GM19043 (cell line): ENCODE measurements at regions not wholly inside any gene's neighbourhood (a gene's known extent, or its start where the extent isn't known, plus 50 kb on each side); places are given as distances from the start of the nearest gene placed in this dataset.

Experiments
- ATAC-seq: cut with Tn5 transposase; IDR thresholded peaks from one replicate; pipeline ENCODE4 v1.9.1; 2021; ENCODE audit warnings: low read depth; ENCODE audit not compliant: unreplicated experiment

- no peak for ATAC-seq
These were observed 883.5 kb downstream of the SI start for GRCh38 chr3:164194842-164195241.

- no peak for ATAC-seq
These were observed 885.3 kb downstream of the SI start for GRCh38 chr3:164192974-164193373.

DNA sequence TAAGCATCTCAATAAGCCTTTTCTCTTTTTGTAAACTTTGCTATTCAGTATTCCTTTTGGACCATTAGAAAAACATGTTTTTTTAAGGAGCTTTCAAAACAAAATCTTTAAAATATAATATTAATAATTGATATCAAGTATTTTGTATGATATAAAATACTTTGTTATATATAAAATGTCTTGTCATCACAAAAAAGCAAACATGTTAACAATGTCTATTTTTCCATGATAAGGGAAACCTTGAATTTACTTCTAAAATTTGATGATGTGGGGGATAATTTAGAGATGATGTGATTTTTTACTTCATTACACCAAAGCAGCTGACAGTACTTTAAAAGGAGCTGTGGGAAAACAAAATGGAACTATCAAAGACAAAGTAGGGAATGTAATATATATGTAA is 887.7 kb downstream of the SI start:
- no peak for ATAC-seq

DNA sequence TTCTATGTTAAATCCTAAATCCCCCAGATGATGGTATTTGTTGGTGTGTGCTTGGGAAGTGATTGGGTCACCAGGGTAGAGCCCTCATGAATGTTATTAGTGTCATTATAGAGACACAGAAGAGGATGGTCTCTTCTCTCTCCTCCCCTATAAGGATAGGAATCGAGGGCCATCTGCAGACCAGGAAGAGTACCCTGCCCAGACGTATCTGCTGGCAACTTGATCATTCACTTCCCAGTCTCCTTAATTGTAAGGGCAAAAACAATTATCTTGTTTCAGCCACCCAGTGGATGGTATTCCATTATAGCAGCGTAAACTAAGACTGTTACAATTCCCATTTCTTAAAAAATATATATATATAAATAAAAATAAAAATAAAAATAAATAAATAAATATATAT is 892.2 kb downstream of the SI start:
- no peak for ATAC-seq

- no peak for ATAC-seq
These were observed 899.1 kb downstream of the SI start for GRCh38 chr3:164179110-164179774.

GRCh38 chr3:164174059-164174458 is 904.2 kb downstream of the SI start:
- no peak for ATAC-seq

DNA sequence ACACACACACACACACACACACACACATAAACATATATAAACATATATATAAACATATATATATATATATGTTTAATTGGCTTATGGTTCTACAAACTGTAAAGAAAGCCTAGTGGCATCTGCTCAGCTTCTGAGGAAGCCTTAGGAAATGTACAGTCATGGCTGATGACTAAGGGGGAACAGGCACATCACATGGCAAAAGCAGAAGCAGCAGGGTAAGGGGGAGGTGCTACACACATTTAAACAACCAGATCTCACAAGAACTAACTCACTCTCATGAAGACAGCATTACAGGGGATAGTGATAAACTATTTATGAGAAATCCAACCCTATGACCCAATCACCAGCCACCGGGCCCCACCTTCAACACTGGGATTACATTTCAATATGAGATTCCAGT is 922.9 kb downstream of the SI start:
- no peak for ATAC-seq

DNA sequence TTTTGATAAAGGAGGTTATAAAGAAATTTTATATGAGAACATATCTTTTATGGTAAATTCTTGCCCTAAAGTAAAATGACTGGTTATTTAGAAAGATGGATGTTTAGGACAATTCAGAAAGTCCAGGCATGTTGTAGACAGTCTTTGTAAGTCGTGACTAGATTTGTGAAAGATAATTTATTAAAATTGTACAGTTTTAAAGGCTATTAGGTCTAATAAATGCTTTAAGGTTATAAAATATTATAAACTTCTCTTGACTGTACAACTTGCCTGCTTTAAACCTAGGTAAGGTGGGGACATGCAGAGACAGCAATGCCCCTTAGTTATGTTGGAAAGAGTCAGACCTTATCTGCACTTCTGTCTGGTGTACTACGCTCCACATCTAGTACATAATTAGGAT is 933.5 kb downstream of the SI start:
- ATAC-seq: no peak

DNA sequence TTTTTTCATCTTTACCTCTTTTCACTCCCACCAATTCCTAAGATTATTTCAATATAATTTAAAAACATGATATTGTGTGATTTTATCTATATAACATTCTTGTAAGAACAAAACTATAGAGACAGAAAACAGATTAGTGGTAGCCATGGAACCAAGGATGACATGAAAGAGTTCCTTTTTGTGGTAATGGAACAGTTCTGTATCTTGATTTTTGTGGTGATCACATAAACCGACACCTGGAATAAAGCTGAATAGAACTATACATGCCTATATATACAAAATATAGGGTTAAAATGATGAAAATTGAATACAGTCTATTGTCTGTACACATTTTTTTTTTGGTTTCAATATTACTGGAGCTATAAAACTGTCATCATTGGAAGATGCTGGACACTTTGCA is 945.4 kb downstream of the SI start:
- ATAC-seq: no peak

DNA sequence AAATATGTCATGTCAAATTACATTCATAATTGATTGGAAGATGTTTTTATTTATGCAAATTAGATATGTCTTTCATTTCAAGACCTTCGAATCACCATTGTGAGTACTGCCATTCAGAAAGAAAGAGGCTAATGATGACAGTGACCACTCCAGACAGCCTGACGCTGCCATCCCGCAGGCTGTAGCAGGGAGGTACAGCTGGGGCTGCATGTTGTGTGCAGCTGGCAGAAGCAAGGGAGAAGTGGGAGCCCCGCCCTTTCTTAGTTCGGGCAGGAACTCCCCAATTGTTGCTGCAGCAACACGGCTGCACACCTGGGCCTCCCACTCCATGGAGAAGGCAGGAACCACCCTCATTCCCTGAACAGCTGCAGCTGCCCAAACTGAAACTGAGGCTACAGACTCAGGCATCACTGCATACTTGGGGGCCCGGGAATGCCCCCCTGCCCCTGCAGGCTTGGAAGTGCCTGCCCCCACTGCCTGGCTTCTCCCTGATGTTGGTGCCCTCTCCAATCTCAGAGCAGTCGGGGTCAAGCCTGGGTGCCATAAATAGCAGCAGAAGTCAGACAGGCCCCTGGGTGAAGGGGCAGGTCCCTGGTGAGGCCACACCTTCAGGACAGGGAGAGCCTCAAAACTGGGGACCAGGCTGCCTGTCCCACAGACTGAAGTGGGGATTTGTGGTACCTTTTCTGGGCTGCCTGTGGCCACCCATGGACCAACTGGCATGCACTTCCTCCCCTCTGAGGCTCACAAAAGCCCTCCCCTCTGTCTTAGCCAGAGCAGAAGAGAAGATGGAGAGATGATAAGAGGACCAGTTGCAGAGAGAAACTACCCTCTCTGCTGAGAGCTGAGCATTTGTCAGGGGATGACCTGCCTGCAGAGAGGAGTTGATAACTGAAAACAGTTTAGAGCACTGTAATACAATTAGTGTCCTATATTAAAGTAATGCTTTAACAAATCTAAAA is 964.6 kb downstream of the SI start:
- ATAC-seq: no peak

DNA sequence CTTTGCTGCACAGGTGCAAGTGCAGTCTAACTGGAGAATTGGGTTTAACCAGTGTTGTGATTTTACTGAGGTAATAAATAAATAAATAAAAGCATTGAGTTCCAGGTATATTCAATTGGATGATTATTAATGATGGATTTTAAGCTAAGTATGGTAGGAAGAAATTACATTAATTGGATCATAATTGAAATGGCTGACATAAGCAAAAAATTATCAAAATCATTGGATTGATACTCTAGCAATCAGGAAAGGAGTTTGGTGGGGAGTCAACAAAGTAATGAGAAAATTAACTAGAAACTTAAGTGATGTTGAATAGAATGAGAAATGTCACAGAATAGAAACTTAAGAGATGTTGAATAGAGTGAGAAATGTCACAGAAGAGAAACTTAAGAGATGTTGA is 981.9 kb downstream of the SI start:
- ATAC-seq: no peak

DNA sequence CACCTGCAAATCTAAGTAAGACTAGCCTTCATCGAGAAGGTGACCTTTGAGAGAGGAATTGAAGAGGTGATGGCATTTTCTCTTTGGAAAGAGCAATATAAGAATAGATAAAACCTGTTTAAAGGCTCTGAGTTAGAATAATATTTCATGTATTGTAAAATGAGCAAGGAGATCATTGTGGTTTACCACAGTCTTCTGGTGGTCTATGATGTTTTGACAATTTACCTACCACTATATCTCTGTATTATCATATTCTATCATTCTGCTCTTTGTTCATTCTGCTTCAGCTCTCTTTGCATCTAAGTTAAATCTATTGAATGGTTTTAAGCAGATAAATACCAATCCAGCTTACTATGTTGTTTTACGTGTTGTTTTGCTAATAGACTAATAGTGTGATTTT is 982.3 kb downstream of the SI start:
- ATAC-seq: no peak

DNA sequence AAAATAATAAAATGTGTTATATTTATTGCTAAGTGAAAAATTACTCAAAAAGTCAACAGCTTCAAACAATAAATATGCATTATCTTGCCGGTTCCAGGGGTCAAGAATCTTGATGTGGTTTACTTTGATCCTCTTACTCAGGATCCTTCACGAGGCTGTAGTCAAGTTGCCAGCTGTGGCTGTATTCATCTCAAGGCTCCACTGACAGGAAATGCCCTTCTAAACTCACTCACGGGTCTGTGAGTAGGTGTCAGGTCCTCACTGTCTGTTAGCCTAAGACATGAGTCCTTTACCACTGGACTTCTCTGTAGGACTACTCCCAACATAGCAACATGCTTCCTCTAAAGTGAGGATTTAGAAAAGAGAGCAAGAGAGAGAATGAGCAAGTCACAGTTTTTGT is 983.0 kb downstream of the SI start:
- no peak for ATAC-seq

DNA sequence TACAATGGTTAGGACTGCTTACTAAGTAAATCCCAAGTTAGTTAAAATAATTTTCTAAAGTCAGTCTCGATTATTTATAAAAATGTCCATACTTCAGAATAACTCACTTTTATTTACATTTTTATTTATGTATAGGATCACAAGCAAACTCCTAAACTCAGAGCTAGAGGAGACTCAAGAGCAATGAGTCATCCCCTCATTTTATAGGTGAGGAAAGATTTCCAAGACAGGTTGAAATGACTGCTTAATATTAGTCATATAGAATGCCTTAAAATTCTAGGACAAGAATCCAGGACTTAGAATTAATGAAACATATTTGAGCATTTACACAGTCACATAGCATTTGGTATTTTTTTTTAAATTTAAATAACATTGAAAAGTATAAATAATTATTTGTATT is 983.8 kb downstream of the SI start:
- ATAC-seq: no peak

DNA sequence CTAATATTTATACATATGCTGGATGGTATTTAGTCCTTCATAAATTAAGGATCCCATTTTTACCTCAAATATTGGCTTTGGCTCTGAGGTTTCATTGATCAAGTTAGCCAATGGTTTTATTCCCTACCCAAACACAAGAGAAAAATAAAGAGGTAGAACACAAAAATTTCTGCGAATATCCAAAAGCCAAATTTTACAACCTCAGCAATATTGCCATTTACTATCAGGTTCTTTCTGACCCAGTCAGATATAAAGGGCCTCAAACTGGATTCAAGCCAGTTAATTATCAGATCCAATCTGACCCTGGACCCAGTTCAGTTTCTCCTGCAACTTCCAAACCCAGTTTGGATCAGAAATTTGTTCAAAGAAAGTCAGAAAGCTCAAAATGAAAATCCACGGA is 998.1 kb downstream of the SI start:
- ATAC-seq: no peak

DNA sequence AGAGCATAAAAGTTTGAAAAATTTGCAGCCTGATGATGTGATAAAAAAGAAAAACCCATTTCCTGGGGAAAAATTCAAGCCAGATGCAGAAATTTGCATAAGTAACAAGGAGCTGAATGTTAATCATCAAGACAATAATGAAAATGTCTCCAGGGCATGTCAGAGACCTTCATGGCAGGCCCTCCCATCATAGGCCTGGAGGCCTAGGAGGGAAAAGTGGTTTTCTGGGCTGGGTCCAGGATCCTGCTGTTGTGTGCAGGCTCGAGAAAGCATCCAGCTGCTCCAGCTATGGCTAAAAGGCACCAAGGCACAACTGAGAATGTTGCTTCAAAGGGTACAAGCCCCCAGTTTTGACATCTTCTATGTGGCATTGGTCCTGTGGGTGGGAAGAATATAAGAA is 1014.0 kb downstream of the SI start:
- ATAC-seq: no peak

DNA sequence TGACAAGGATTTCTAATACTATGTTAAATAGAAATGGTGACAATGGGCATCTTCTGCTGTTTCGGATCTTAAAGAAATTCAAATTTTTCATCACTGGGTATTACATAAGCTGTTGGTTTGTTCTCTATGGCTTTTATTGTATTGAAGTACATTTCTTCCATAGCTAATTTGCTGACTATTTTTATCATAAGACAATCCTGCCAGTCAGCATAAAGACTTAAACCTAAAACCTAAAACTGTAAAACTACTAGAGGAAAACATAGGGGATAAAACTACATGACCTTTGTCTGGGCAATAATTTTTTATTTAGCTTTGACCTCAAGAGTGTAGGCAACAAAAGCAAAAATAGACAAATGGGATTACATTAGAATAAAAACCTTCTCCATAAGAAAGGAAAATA is 1017.4 kb downstream of the SI start:
- no peak for ATAC-seq

- no peak for ATAC-seq
These were observed 1028.4 kb downstream of the SI start for GRCh38 chr3:164049847-164050246.

DNA sequence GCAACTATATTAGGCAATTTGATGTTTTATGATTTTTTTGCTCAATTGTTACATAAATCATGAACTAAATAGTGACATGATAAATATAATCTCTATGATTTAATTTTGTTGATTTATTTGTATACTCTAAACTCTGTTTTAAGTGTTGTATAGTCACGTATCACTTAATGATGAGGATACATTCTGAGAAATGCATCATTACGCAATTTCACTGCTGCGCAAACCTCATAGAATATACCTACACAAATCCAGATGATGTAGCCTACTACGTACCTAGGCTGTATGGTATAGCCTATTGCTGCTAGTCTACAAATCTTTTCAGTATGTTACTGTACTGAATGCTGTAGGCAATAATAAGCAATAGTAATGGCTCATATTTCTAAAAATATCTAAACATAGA is 1029.8 kb downstream of the SI start:
- no peak for ATAC-seq

DNA sequence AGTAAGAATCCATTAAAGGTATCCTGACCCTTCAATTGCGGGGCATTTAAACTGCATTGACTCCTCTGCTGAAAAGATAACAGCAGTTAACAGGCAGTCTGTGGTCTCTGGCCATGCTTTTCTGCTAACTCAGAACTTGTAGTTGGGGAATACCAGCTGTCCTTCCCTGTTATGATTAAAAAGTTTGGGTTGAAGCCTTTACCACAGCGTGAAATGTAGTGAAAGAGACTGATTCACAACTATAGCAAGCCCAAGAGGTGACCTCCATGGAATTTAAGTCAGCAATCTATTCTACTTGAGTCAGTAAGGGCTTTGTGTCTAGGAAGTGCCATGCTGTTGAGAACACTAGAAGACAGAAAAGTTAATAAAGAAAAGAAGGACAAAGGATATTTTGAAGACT is 1037.3 kb downstream of the SI start:
- ATAC-seq: no peak

DNA sequence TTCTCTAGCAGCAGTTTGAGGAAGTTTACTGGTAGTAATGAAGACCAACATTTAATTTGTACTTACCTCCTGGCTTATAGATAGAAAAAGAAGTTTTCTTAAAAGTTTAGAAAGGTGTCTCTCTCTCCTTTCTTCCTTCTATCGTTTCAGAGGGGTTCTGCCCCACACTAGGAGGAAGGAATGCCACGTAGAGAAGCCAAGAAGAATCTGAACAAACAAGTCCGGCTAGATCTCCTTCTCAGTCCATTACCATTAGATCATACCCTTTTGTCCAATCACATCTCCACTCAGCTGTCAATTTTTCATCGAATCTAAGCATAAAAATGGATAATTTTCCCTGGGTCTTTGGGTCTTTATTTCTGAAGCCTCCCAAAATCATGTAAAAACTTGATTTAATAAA is 1048.1 kb downstream of the SI start:
- ATAC-seq: no peak

GRCh38 chr3:164024786-164025185 is 1053.5 kb downstream of the SI start:
- ATAC-seq: no peak
